Upper lobe of right lung (tissue), 1 donor: ENCODE measurements at regions not wholly inside any gene's neighbourhood (a gene's known extent, or its start where the extent isn't known, plus 50 kb on each side); places are given as distances from the start of the nearest gene placed in this dataset.

Experiments
- ATAC-seq: fragments of 200-7000 bp; cut with Tn5 transposase; one replicate; pipeline ENCODE4 v1.9.1; 2020; ENCODE audit warnings: mild to moderate bottlenecking, moderate library complexity
- DNase-seq: peaks from one replicate; pipeline ENCODE4 v3.0.0-alpha.2; 2020
- H3K27ac ChIP-seq: fragments of 200-600 bp; one replicate; pipeline ENCODE4 v1.8.0; 2022
- H3K27me3 ChIP-seq: fragments of 200-600 bp; one replicate; pipeline ENCODE4 v1.8.0; 2022; ENCODE audit warnings: mild to moderate bottlenecking
- H3K36me3 ChIP-seq: fragments of 200-600 bp; one replicate; pipeline ENCODE4 v1.8.0; 2022
- H3K4me1 ChIP-seq: fragments of 200-600 bp; one replicate; pipeline ENCODE4 v1.8.0; 2022
- H3K4me3 ChIP-seq: fragments of 200-600 bp; one replicate; pipeline ENCODE4 v1.8.0; 2022; ENCODE audit warnings: mild to moderate bottlenecking
- H3K9me3 ChIP-seq: fragments of 200-600 bp; one replicate; pipeline ENCODE4 v1.8.0; 2022
- intact Hi-C: fragments of 100-400 bp; cut with DNase I; formaldehyde crosslinking; loops from one replicate; pipeline ENCODE4 v1.11.0; 2022
- TF ChIP-seq, protein P1 (sequence below): fragments of 200-600 bp; IDR thresholded peaks from one replicate; pipeline ENCODE4 v1.8.0; 2022; ENCODE audit warnings: antibody characterized with exemption
- donor health status: DM: no; HTN: yes; CAD: no; lungs with severe emphysema.

DNA sequence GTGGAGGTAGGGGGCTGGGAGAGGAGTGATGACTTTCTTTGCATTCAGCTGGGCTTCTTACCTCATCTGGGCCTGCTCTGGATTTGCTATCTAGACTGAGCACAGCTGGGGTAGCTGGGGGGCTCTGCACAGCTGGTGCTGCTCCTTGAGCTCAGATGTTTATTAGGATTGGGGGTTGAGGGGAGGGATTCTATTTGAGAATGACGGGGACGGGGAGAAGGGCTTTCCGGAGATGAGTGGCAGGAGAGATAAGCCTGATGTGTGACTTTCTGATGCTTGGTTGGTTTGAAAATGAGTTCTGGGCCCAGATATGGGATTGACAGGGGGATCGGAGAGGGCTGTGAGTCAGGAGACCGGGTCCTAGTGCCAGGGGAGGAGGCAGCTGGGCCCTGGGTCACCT is 146.1 kb upstream of the CSF3R start:
- intact Hi-C loops, result no loop called here
- TF ChIP-seq, protein P1, sequence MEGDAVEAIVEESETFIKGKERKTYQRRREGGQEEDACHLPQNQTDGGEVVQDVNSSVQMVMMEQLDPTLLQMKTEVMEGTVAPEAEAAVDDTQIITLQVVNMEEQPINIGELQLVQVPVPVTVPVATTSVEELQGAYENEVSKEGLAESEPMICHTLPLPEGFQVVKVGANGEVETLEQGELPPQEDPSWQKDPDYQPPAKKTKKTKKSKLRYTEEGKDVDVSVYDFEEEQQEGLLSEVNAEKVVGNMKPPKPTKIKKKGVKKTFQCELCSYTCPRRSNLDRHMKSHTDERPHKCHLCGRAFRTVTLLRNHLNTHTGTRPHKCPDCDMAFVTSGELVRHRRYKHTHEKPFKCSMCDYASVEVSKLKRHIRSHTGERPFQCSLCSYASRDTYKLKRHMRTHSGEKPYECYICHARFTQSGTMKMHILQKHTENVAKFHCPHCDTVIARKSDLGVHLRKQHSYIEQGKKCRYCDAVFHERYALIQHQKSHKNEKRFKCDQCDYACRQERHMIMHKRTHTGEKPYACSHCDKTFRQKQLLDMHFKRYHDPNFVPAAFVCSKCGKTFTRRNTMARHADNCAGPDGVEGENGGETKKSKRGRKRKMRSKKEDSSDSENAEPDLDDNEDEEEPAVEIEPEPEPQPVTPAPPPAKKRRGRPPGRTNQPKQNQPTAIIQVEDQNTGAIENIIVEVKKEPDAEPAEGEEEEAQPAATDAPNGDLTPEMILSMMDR, result no peak

GRCh38 chr1:36626435-36626834 is 143.7 kb upstream of the CSF3R start:
- no peaks in the 10 kb centered on the region for H3K36me3 ChIP-seq
- no peak for DNase-seq
- no peak overlapping the region for H3K4me3 ChIP-seq
- no peak for ATAC-seq
- H3K9me3 ChIP-seq, result no peaks in the 10 kb centered on the region
- intact Hi-C loops, result no loop called here
- H3K27ac ChIP-seq, result no peak overlapping the region
- H3K27me3 ChIP-seq, result peaks cover 21% of the 10 kb centered on the region
- TF ChIP-seq, protein P1, result no peak
- no peaks in the 10 kb centered on the region for H3K4me1 ChIP-seq

More for the DNA sequence above, 146.1 kb upstream of the CSF3R start:
- DNase-seq (no peak), ATAC-seq (no peak)
- Histone ChIP-seq H3K27ac (no peak overlapping the region), H3K36me3 (no peaks in the 10 kb centered on the region), H3K4me1 (no peaks in the 10 kb centered on the region), H3K4me3 (no peak overlapping the region), H3K27me3 (peaks cover 21% of the 10 kb centered on the region), H3K9me3 (no peaks in the 10 kb centered on the region)

DNA sequence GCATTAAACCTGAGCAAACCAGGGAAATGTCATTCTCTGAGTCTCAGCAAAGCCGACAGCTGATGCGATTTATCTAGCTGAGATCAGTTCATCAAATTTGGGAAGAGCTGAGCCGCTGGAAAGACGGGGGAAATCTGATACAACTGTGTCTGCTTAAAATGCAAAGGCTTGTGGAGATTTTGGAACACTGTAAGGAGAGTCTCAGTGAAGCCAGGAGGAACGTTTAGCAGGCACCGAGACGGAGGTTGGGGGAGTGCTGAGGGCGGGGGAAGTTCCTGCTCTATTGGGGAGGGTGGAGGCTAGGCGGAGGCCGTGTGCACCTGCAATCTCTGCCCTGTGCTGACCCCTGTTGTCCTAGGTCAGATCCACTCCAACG is 143.2 kb upstream of the CSF3R start:
- H3K27ac ChIP-seq, result no peak overlapping the region
- ATAC-seq (no peak), DNase-seq (no peak)
- TF ChIP-seq, protein P1, result no peak
- intact Hi-C loops, result no loop called here
- H3K36me3 ChIP-seq, result no peaks in the 10 kb centered on the region
- H3K4me3 ChIP-seq, result no peak overlapping the region
- no peaks in the 10 kb centered on the region for H3K4me1 ChIP-seq
- peaks cover 21% of the 10 kb centered on the region for H3K27me3 ChIP-seq
- H3K9me3 ChIP-seq, result no peaks in the 10 kb centered on the region

DNA sequence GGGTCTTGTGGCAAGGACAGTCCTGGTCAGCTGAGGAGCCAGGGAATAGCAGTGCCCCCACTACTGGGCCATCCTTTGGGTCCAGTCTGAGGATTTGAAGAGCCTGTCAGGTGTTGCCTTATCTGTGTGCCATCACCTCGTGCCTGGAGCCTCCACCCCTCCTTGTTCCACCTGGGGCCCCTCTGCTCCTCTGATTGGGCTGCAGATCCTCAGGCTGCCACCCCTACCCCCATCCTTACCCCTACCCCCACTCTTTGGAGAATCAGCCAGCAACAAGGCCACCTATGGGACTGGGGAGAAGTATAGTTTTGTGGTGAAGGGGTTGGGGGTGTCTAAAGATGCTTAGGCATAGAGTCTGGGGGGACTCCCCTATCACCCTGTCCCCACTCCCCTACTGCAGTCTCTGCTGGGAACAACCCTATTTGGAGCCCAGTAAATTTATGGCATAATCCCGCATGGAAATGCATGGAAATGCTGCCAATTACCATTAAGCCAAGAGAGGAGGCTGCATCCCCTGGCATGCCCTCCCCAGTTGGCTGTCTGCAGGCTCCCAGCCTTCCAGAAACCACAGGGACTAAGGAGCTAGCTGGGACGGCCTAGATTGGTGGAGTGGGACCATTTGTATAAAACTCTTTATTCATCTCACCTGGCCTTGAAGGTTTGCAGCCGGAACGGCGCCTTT is 142.7 kb upstream of the CSF3R start:
- peaks cover 21% of the 10 kb centered on the region for H3K27me3 ChIP-seq
- TF ChIP-seq, protein P1, result no peak
- intact Hi-C loops, result no loop called here
- DNase-seq, result no peak
- H3K4me1 ChIP-seq, result no peaks in the 10 kb centered on the region
- no peaks in the 10 kb centered on the region for H3K36me3 ChIP-seq
- H3K9me3 ChIP-seq, result no peaks in the 10 kb centered on the region
- no peak for ATAC-seq
- no peak overlapping the region for H3K4me3 ChIP-seq
- H3K27ac ChIP-seq, result no peak overlapping the region

- peaks cover 21% of the 10 kb centered on the region for H3K27me3 ChIP-seq
- H3K4me3 ChIP-seq, result no peak overlapping the region
- intact Hi-C loops, result no loop called here
Measured at GRCh38 chr1:36624466-36624865, 141.8 kb upstream of the CSF3R start.

More at GRCh38 chr1:36624466-36624865, 141.8 kb upstream of the CSF3R start:
- ATAC-seq, result no peak
- Histone ChIP-seq H3K27ac (no peak overlapping the region), H3K4me1 (no peaks in the 10 kb centered on the region), H3K9me3 (no peaks in the 10 kb centered on the region), H3K36me3 (no peaks in the 10 kb centered on the region)
- TF ChIP-seq, protein P1, result no peak
- no peak for DNase-seq
